ENCODE measurements at regions not wholly inside any gene's neighbourhood (a gene's known extent, or its start where the extent isn't known, plus 50 kb on each side); places are given as distances from the start of the nearest gene placed in this dataset.

DNA sequence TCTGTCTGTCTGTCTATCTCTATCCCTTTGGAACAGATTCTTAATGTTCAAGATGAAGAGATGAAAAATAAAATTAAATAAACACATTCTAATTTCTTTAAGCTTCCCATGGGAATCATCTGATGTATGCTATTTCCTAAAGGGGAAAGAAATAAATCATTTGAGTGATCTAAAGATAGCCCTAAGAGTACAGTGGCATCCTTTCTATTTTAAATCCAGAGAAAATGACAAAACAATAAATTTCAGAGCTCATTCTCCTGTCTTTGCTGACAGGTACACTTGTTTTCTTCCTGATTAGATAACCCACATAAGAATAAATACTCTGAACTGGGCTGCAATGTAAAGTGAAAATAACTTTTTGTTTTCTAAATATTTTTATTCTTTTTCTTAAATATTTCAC, 550.4 kb downstream of the JRKL start:
- TF ChIP-seq POLR2A (IDR thresholded peaks at IDR 0.05), result no peak
- no peak for TF ChIP-seq CTCF (IDR thresholded peaks at IDR 0.05)

All from Peyer's patch (tissue), 4 donors.